ENCODE measurements at regions not wholly inside any gene's neighbourhood (a gene's known extent, or its start where the extent isn't known, plus 50 kb on each side); places are given as distances from the start of the nearest gene placed in this dataset.
"Not testable (repeated sequence)": the region's sequence is repeated elsewhere in the genome, so short reads cannot be mapped to it uniquely, and the experiment has no call there.

GRCh38 chr9:90070931-90071660 lies 466.3 kb downstream of the GADD45G start:
- H3K4me1 Mint-ChIP-seq (ENCODE audit: low read depth, unreplicated experiment): peaks cover 7% of the 10 kb centered on the region
- H3K27ac Mint-ChIP-seq (ENCODE audit: unreplicated experiment): no peak overlapping the region
- no peaks in the 10 kb centered on the region for H3K9me3 Mint-ChIP-seq (ENCODE audit: unreplicated experiment)
- no peak for TF ChIP-seq CTCF (IDR thresholded peaks at IDR 0.05; ENCODE audit: partially characterized antibody, unreplicated experiment)
- no peaks in the 10 kb centered on the region for H3K36me3 Mint-ChIP-seq (ENCODE audit: unreplicated experiment)
- H3K4me3 Mint-ChIP-seq (ENCODE audit: unreplicated experiment): no peak overlapping the region
- DNase-seq: no peak
- no peaks in the 10 kb centered on the region for H3K27me3 Mint-ChIP-seq (ENCODE audit: unreplicated experiment)

GRCh38 chr9:90073186-90073945 lies 468.6 kb downstream of the GADD45G start:
- H3K4me3 Mint-ChIP-seq (ENCODE audit: unreplicated experiment): no peak overlapping the region
- no peak overlapping the region for H3K27ac Mint-ChIP-seq (ENCODE audit: unreplicated experiment)
- DNase-seq: no peak
- TF ChIP-seq CTCF (IDR thresholded peaks at IDR 0.05; ENCODE audit: partially characterized antibody, unreplicated experiment): no peak
- no peaks in the 10 kb centered on the region for H3K9me3 Mint-ChIP-seq (ENCODE audit: unreplicated experiment)
- peaks cover 12% of the 10 kb centered on the region for H3K4me1 Mint-ChIP-seq (ENCODE audit: low read depth, unreplicated experiment)
- H3K36me3 Mint-ChIP-seq (ENCODE audit: unreplicated experiment): no peaks in the 10 kb centered on the region
- no peaks in the 10 kb centered on the region for H3K27me3 Mint-ChIP-seq (ENCODE audit: unreplicated experiment)

GRCh38 chr9:90074316-90074962 lies 469.6 kb downstream of the GADD45G start:
- no peaks in the 10 kb centered on the region for H3K36me3 Mint-ChIP-seq (ENCODE audit: unreplicated experiment)
- no peak overlapping the region for H3K4me3 Mint-ChIP-seq (ENCODE audit: unreplicated experiment)
- peaks cover 12% of the 10 kb centered on the region for H3K4me1 Mint-ChIP-seq (ENCODE audit: low read depth, unreplicated experiment)
- H3K27ac Mint-ChIP-seq (ENCODE audit: unreplicated experiment): no peak overlapping the region
- H3K27me3 Mint-ChIP-seq (ENCODE audit: unreplicated experiment): no peaks in the 10 kb centered on the region
- H3K9me3 Mint-ChIP-seq (ENCODE audit: unreplicated experiment): no peaks in the 10 kb centered on the region
- no peak for DNase-seq
- TF ChIP-seq CTCF (IDR thresholded peaks at IDR 0.05; ENCODE audit: partially characterized antibody, unreplicated experiment): no peak

- not testable (repeated sequence) for H3K36me3 Mint-ChIP-seq (ENCODE audit: unreplicated experiment)
Measured at GRCh38 chr9:90077598-90077997, 472.8 kb downstream of the GADD45G start.

GRCh38 chr9:90078988-90079421 lies 474.2 kb downstream of the GADD45G start:
- DNase-seq: no peak
- Mint-ChIP-seq H3K27me3 (ENCODE audit: unreplicated experiment) (no peaks in the 10 kb centered on the region), H3K4me3 (ENCODE audit: unreplicated experiment) (no peak overlapping the region), H3K27ac (ENCODE audit: unreplicated experiment) (no peak overlapping the region), H3K9me3 (ENCODE audit: unreplicated experiment) (no peaks in the 10 kb centered on the region), H3K4me1 (ENCODE audit: low read depth, unreplicated experiment) (peaks cover 13% of the 10 kb centered on the region), H3K36me3 (ENCODE audit: unreplicated experiment) (no peaks in the 10 kb centered on the region)
- no peak for TF ChIP-seq CTCF (IDR thresholded peaks at IDR 0.05; ENCODE audit: partially characterized antibody, unreplicated experiment)

More at GRCh38 chr9:90077598-90077997, 472.8 kb downstream of the GADD45G start:
- H3K4me3 Mint-ChIP-seq (ENCODE audit: unreplicated experiment); H3K9me3 Mint-ChIP-seq (ENCODE audit: unreplicated experiment); H3K27ac Mint-ChIP-seq (ENCODE audit: unreplicated experiment); DNase-seq; H3K27me3 Mint-ChIP-seq (ENCODE audit: unreplicated experiment): not testable (repeated sequence)
- H3K4me1 Mint-ChIP-seq (ENCODE audit: low read depth, unreplicated experiment): peaks cover 12% of the 10 kb centered on the region

Measured in glutamatergic neuron (in vitro differentiated cells).